ELR (cell line): ENCODE measurements at regions not wholly inside any gene's neighbourhood (a gene's known extent, or its start where the extent isn't known, plus 50 kb on each side); places are given as distances from the start of the nearest gene placed in this dataset.

ENCODE experiments used
- DNase-seq: peaks from one replicate; pipeline ENCODE4 v3.0.0-alpha.2; 2015; ENCODE audit warnings: low read depth

DNA sequence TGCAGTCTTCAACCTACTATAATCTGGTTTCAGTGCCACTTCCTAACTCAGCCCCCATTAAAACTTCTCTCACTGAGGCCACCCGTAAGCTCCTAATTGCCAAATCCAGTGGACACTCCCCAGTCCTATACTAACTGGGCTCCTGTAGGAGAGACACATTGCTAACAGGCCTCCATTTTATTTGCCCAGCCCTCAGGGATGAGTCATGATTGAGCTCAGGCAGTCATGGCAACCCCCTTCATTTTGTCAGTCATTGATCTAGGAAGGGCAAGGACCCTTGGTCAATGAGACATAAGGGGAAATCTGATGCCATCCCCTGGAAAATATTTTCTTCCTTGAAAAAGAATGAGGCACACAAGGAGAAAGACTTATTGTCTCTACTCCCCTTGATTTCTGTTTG lies 70.1 kb upstream of the HIF1A start:
- DNase-seq, result peak; percentile 49

GRCh38 chr14:61627612-61628011 lies 67.7 kb upstream of the HIF1A start:
- no peak for DNase-seq

GRCh38 chr14:61628016-61628725 lies 67.1 kb upstream of the HIF1A start:
- DNase-seq, result peak; percentile 17

GRCh38 chr14:61630399-61631044 lies 64.8 kb upstream of the HIF1A start:
- DNase-seq, result no peak

DNA sequence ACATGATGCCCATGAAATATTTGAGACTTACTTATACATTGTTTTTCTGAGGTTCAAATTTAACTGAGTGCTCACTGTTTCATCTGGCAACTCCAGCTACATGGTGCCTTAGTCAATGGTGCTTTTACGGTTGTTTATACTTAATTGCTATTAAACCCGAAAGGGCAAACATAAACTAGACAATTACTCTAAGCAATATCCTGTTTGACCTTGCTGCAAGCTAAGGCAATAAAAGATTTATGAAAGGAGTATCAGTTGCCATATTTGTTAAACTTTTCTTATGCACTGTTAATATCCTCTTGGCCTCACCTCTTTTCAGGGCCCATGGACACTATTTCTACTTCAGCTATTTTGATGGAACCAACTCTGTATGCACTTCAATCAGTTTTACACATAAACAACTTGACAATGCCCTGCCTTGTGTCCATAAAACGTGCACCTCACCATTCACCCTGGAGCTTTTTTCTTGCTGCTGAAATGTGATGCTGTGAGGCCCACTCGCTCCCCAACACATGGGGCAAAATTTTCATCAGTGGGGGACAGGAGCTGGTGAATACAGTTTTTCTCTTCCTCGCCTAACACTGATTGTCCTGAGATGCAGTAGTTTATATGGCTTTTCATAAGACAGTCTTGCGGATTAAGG lies 64.1 kb upstream of the HIF1A start:
- DNase-seq, result no peak

- DNase-seq, result no peak
Measured at GRCh38 chr14:61632401-61632800, 62.9 kb upstream of the HIF1A start.

DNA sequence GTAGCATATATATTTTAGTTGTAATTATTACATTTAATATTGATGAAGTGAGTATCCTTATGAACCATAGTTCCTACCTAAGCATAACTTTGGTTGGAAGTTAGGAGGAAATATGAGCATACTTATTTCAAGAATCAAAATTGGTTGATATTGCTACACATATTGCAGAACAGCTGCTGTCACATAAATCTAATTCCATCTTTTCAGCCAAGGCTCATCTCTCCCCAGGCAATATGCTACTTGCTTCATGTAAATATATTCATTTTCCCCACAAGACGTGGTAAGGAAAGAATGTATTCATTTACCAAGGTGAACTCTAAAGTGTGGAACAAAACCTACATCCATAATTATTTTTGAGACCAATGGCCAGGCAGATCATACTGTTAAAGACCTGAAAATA lies 62.5 kb upstream of the HIF1A start:
- DNase-seq, result no peak

GRCh38 chr14:61636291-61636690 lies 59.0 kb upstream of the HIF1A start:
- no peak for DNase-seq

GRCh38 chr14:61636779-61637178 lies 58.5 kb upstream of the HIF1A start:
- no peak for DNase-seq

- no peak for DNase-seq
Measured at GRCh38 chr14:61638595-61639387, 56.5 kb upstream of the HIF1A start.

DNA sequence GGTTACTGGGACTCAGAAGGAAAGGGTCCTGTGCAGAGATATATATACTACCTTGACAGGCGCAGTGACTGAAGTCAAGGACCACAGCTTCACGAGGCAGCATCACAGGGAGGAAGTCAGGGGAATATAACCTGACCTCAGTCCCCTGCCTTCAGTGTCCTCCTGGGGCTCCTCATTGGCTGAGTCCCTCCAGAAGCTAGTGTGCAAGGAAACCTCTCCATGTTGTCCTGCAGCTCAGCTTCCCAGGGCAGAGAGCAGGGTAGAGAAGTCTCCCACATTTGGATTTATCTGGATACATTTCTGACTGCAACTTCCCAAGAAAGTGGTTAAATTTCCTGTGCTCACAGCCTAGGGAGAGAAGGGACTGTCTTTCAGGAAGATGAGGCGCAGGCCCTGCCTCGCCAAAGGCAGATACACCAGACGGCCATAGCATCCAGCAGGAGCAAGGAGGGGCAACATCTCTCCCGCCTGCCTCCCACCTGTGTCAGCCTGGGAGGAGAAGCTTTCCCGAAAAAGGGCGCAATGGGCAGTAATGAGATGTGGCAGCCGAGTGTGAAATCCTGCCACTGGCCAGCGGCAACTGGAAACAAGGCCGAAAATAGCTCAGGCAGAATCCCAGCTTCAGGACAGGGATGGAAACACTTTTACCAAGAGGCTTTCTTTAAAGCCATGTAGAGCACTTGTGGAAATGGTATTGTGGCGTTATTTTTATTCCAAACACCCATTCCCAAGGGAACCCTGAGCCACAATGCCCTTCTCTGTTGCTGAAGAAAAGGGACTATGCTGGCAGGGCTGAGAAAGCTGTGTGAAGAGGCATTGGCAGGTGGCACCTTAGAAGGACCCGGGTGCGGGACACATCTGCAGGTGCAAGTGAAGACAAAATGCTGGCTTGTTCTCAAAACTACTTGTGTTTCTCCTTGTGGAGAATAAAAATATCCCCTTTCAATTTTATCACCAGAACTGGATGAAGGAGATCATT lies 54.9 kb upstream of the HIF1A start:
- DNase-seq, result no peak

- peak; percentile 66 for DNase-seq
Measured at GRCh38 chr14:61641914-61642613, 53.2 kb upstream of the HIF1A start.

DNA sequence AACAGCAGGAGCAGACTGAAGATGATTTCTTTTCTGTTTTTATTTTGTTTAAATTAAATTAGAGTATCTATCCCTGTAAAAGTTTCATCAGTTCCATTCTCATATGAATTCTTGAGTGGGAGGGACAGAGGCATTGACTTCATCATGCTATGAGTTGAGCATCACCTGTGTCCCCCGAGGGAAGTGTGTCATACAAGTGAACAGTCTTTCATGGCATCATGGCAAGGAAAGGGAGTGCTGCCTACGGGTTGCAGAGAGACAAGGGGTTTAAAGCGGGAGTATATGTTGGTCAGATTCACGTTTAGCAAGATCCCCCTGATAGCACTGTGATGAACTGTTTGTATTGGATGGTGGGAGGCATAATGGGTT lies 52.7 kb upstream of the HIF1A start:
- DNase-seq, result no peak

GRCh38 chr14:61643555-61643954 lies 51.8 kb upstream of the HIF1A start:
- peak; percentile 38 for DNase-seq

DNA sequence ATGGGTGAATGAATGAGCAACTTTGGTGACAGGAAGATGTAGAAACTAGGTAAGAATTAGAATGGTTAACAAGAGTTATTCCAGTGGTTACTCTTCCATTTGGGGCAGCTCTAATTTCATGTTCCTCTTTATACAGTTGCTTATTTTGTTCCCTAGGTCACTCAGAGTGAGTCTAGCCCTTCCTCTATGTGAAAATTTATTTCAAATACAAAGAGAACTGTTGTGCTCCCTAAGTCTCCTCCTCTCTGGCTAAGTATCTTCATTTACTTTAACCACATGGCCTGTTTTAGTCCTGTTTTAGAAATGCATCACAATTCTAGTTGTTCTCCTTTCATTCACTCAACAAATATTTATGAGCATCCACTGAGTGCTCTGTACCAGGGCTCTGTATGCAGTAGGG lies 51.1 kb upstream of the HIF1A start:
- no peak for DNase-seq

DNA sequence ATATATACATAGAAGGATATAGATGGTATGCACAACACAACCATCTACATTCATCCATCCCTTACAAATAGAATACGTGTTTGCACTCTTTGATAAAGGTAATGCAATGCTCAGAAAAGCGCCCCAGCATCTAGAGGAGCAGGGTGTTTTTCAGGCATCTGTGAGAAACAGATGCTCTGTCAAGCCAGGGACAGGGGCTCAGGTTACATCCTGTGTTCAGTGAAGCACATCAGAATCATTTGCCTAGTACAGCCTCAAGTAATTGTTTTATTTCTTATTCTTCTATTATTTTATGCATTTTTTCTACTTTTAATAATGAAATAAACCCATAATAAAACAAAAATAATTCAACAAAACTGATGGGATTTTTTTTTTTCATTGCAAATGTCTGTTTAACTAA lies 50.5 kb upstream of the HIF1A start:
- DNase-seq, result no peak

- no peak for DNase-seq
Measured at GRCh38 chr14:61645247-61645646, 50.1 kb upstream of the HIF1A start.
